Nephron (organoid): ENCODE measurements at regions not wholly inside any gene's neighbourhood (a gene's known extent, or its start where the extent isn't known, plus 50 kb on each side); places are given as distances from the start of the nearest gene placed in this dataset.

Source experiments
- H3K27ac Mint-ChIP-seq, 3 experiments: 2 replicates each; pipeline ENCODE4 v1.8.0; 2020; ENCODE audit warnings: mixed read lengths in 3 of 3, mild to moderate bottlenecking in 2 of 3, moderate library complexity in 1 of 3
- H3K27me3 Mint-ChIP-seq: 2 replicates; pipeline ENCODE4 v1.8.0; 2021; ENCODE audit warnings: low read depth, mild to moderate bottlenecking, moderate library complexity, mixed read lengths
- H3K36me3 Mint-ChIP-seq: 2 replicates; pipeline ENCODE4 v1.8.0; 2020; ENCODE audit warnings: low read depth, mixed read lengths
- H3K4me1 Mint-ChIP-seq: 2 replicates; pipeline ENCODE4 v1.8.0; 2020; ENCODE audit warnings: mixed read lengths
- H3K4me3 Mint-ChIP-seq, 3 experiments: 2 replicates each; pipeline ENCODE4 v1.8.0; 2020; ENCODE audit warnings: mild to moderate bottlenecking in 3 of 3, mixed read lengths in 3 of 3, moderate library complexity in 2 of 3
- H3K9me3 Mint-ChIP-seq: 2 replicates; pipeline ENCODE4 v1.8.0; 2020; ENCODE audit warnings: mixed read lengths
- CTCF ChIP-seq, 3 experiments: fragments of 200-600 bp; sonication (generic); IDR thresholded peaks; one replicate each; pipeline ENCODE4 v1.5.0; 2021; ENCODE audit warnings: antibody characterized with exemption in 3 of 3; ENCODE audit not compliant: unreplicated experiment in 3 of 3

- no peak overlapping the region for H3K27ac Mint-ChIP-seq
- no peak overlapping the region for H3K4me3 Mint-ChIP-seq
- peaks cover 22% of the 10 kb centered on the region for H3K27me3 Mint-ChIP-seq
- no peak for TF ChIP-seq CTCF (IDR thresholded peaks at IDR 0.05; ENCODE audit: unreplicated experiment in 3 of 3)
- peaks cover 7% of the 10 kb centered on the region for H3K9me3 Mint-ChIP-seq
- peaks cover 4% of the 10 kb centered on the region for H3K36me3 Mint-ChIP-seq
- H3K4me1 Mint-ChIP-seq, result peaks cover 12% of the 10 kb centered on the region
Observed at GRCh38 chr3:72641684-72642083, 206.6 kb downstream of the SHQ1 start.

GRCh38 chr3:72641072-72641471 is 207.2 kb downstream of the SHQ1 start:
- peaks cover 7% of the 10 kb centered on the region for H3K9me3 Mint-ChIP-seq
- H3K27me3 Mint-ChIP-seq, result peaks cover 25% of the 10 kb centered on the region

GRCh38 chr3:72636969-72637597 is 211.2 kb downstream of the SHQ1 start:
- Mint-ChIP-seq H3K27me3 (peaks cover 31% of the 10 kb centered on the region), H3K27ac (no peak overlapping the region), H3K4me3 (no peak overlapping the region), H3K9me3 (peaks cover 4% of the 10 kb centered on the region), H3K36me3 (peaks cover 4% of the 10 kb centered on the region), H3K4me1 (peaks cover 12% of the 10 kb centered on the region)
- TF ChIP-seq CTCF (IDR thresholded peaks at IDR 0.05; ENCODE audit: unreplicated experiment in 3 of 3), result no peak

More at GRCh38 chr3:72641072-72641471, 207.2 kb downstream of the SHQ1 start:
- no peak for TF ChIP-seq CTCF (IDR thresholded peaks at IDR 0.05; ENCODE audit: unreplicated experiment in 3 of 3)
- peaks cover 12% of the 10 kb centered on the region for H3K4me1 Mint-ChIP-seq
- no peak overlapping the region for H3K27ac Mint-ChIP-seq
- no peak overlapping the region for H3K4me3 Mint-ChIP-seq
- peaks cover 4% of the 10 kb centered on the region for H3K36me3 Mint-ChIP-seq

GRCh38 chr3:72635551-72635950 is 212.7 kb downstream of the SHQ1 start:
- TF ChIP-seq CTCF (IDR thresholded peaks at IDR 0.05; ENCODE audit: unreplicated experiment in 3 of 3), result no peak
- Mint-ChIP-seq H3K4me3 (no peak overlapping the region), H3K4me1 (peaks cover 19% of the 10 kb centered on the region), H3K36me3 (no peaks in the 10 kb centered on the region), H3K27me3 (peaks cover 27% of the 10 kb centered on the region), H3K27ac (no peak overlapping the region), H3K9me3 (peaks cover 3% of the 10 kb centered on the region)

GRCh38 chr3:72634128-72634527 is 214.1 kb downstream of the SHQ1 start:
- H3K27ac Mint-ChIP-seq, result no peak overlapping the region
- no peak for TF ChIP-seq CTCF (IDR thresholded peaks at IDR 0.05; ENCODE audit: unreplicated experiment in 3 of 3)
- no peak overlapping the region for H3K4me3 Mint-ChIP-seq

GRCh38 chr3:72633534-72633933 is 214.7 kb downstream of the SHQ1 start:
- TF ChIP-seq CTCF (IDR thresholded peaks at IDR 0.05; ENCODE audit: unreplicated experiment in 3 of 3), result no peak
- Mint-ChIP-seq H3K27me3 (peaks cover 26% of the 10 kb centered on the region), H3K36me3 (no peaks in the 10 kb centered on the region), H3K4me1 (peaks cover 28% of the 10 kb centered on the region), H3K4me3 (no peak overlapping the region), H3K9me3 (peaks cover 3% of the 10 kb centered on the region), H3K27ac (no peak overlapping the region)

More at GRCh38 chr3:72634128-72634527, 214.1 kb downstream of the SHQ1 start:
- H3K9me3 Mint-ChIP-seq, result peaks cover 3% of the 10 kb centered on the region
- no peaks in the 10 kb centered on the region for H3K36me3 Mint-ChIP-seq
- H3K27me3 Mint-ChIP-seq, result peaks cover 27% of the 10 kb centered on the region
- H3K4me1 Mint-ChIP-seq, result peaks cover 29% of the 10 kb centered on the region
